GM23338 (cell line): ENCODE measurements at regions not wholly inside any gene's neighbourhood (a gene's known extent, or its start where the extent isn't known, plus 50 kb on each side); places are given as distances from the start of the nearest gene placed in this dataset.
A peak's percentile ranks its signal among the peaks of the same experiment; 100 is the strongest.

Source experiments
- ATAC-seq: fragments of 200-7000 bp; cut with Tn5 transposase; 3 replicates; pipeline ENCODE4 v1.9.1; 2020
- DNase-seq: peaks from one replicate; pipeline ENCODE4 v3.0.0-alpha.2; 2015; ENCODE audit warnings: low spot score
- H2AFZ ChIP-seq: fragments of 200-600 bp; sonication (generic); 2 replicates; pipeline ENCODE4 v1.8.0; 2016; ENCODE audit warnings: antibody characterized with exemption, mild to moderate bottlenecking, moderate library complexity
- H3F3A ChIP-seq: fragments of 200-600 bp; sonication (generic); replicated peaks from 2 replicates; pipeline ENCODE4 v1.8.0; 2017; ENCODE audit warnings: antibody characterized with exemption, mixed run types, low read depth
- H3K27ac ChIP-seq: fragments of 200-600 bp; sonication (generic); 2 replicates; pipeline ENCODE4 v1.6.1; 2016; ENCODE audit warnings: low read depth
- H3K27me3 ChIP-seq: fragments of 200-600 bp; sonication (generic); 2 replicates; pipeline ENCODE4 v1.8.0; 2016; ENCODE audit warnings: mild to moderate bottlenecking, mixed run types, moderate library complexity; ENCODE audit not compliant: insufficient read depth
- H3K36me3 ChIP-seq: fragments of 200-600 bp; sonication (generic); 2 replicates; pipeline ENCODE4 v1.8.0; 2016; ENCODE audit warnings: mild to moderate bottlenecking; ENCODE audit not compliant: insufficient read depth
- H3K4me1 ChIP-seq: fragments of 200-600 bp; sonication (generic); 2 replicates; pipeline ENCODE4 v1.8.0; 2016; ENCODE audit warnings: mild to moderate bottlenecking, moderate library complexity; ENCODE audit not compliant: insufficient read depth
- H3K4me2 ChIP-seq: fragments of 200-600 bp; sonication (generic); 2 replicates; pipeline ENCODE4 v1.7.1; 2017; ENCODE audit warnings: mixed run types
- H3K4me3 ChIP-seq: fragments of 200-600 bp; sonication (generic); 2 replicates; pipeline ENCODE4 v1.6.1; 2016; ENCODE audit warnings: mixed run types
- H3K79me2 ChIP-seq: fragments of 200-600 bp; sonication (generic); replicated peaks from 2 replicates; pipeline ENCODE4 v1.8.0; 2017; ENCODE audit warnings: mild to moderate bottlenecking; ENCODE audit not compliant: insufficient read depth
- H3K9me2 ChIP-seq: fragments of 200-600 bp; sonication (generic); 2 replicates; pipeline ENCODE4 v1.8.0; 2017; ENCODE audit not compliant: insufficient read depth
- H4K20me1 ChIP-seq: fragments of 200-600 bp; sonication (generic); replicated peaks from 2 replicates; pipeline ENCODE4 v1.8.0; 2017; ENCODE audit warnings: mild to moderate bottlenecking; ENCODE audit not compliant: insufficient read depth
- H3K27ac Mint-ChIP-seq: 2 replicates; pipeline ENCODE4 v1.8.0; 2020; ENCODE audit warnings: inconsistent platforms, mild to moderate bottlenecking, moderate library complexity, mixed read lengths
- H3K27me3 Mint-ChIP-seq: 3 replicates; pipeline ENCODE4 v1.8.0; 2022; ENCODE audit warnings: low read depth, mild to moderate bottlenecking, moderate library complexity, mixed read lengths, inconsistent platforms; ENCODE audit not compliant: insufficient read depth, poor library complexity
- H3K36me3 Mint-ChIP-seq: 3 replicates; pipeline ENCODE4 v1.8.0; 2021; ENCODE audit warnings: low read depth, mild to moderate bottlenecking, inconsistent platforms, moderate library complexity, mixed read lengths
- H3K4me1 Mint-ChIP-seq: 3 replicates; pipeline ENCODE4 v1.8.0; 2020; ENCODE audit warnings: mild to moderate bottlenecking, inconsistent platforms, mixed read lengths
- H3K4me3 Mint-ChIP-seq: 3 replicates; pipeline ENCODE4 v1.8.0; 2021; ENCODE audit warnings: moderate library complexity, mild to moderate bottlenecking, inconsistent platforms, mixed read lengths
- H3K9me3 Mint-ChIP-seq: 3 replicates; pipeline ENCODE4 v1.8.0; 2020; ENCODE audit warnings: moderate library complexity, mild to moderate bottlenecking, inconsistent platforms, mixed read lengths
- CREB1 ChIP-seq: fragments of 250-450 bp; sonication (Bioruptor Pico); IDR thresholded peaks from 2 replicates; pipeline ENCODE4 v1.5.0; 2020; ENCODE audit warnings: low read depth, mild to moderate bottlenecking, moderate library complexity
- EZH2 ChIP-seq: fragments of 200-600 bp; sonication (generic); IDR thresholded peaks from one replicate; pipeline ENCODE4 v1.8.0; 2017; ENCODE audit warnings: antibody characterized with exemption, mild to moderate bottlenecking, low read depth; ENCODE audit not compliant: unreplicated experiment
- EZH2phosphoT487 ChIP-seq: fragments of 200-600 bp; sonication (generic); IDR thresholded peaks from one replicate; pipeline ENCODE4 v1.8.1; 2018; ENCODE audit warnings: antibody characterized with exemption; ENCODE audit not compliant: unreplicated experiment
- JUNB ChIP-seq: IDR thresholded peaks from one replicate; pipeline ENCODE4 v1.6.1; 2016; ENCODE audit warnings: antibody characterized with exemption; ENCODE audit not compliant: unreplicated experiment
- NANOG ChIP-seq: IDR thresholded peaks from 2 replicates; pipeline ENCODE4 v1.6.1; 2016; ENCODE audit warnings: antibody characterized with exemption, borderline replicate concordance
- POLR2AphosphoS5 ChIP-seq: IDR thresholded peaks from 2 replicates; pipeline ENCODE4 v1.6.1; 2016; ENCODE audit warnings: antibody characterized with exemption, low read depth
- STAT1 ChIP-seq: IDR thresholded peaks from one replicate; pipeline ENCODE4 v1.6.1; 2016; ENCODE audit warnings: antibody characterized with exemption; ENCODE audit not compliant: unreplicated experiment
- ZNF331 ChIP-seq: fragments of 250-450 bp; sonication (Bioruptor Pico); IDR thresholded peaks from 2 replicates; pipeline ENCODE4 v1.5.0; 2020; ENCODE audit warnings: low read depth, mild to moderate bottlenecking, moderate library complexity
- ZNF462 ChIP-seq: fragments of 250-450 bp; sonication (Bioruptor Pico); IDR thresholded peaks from 2 replicates; pipeline ENCODE4 v1.5.0; 2020; ENCODE audit warnings: mild to moderate bottlenecking, moderate library complexity
- TF ChIP-seq, protein P1 (sequence below), 2 experiments: fragments of 200-600 bp in 1 of 2; sonication (generic) in 1 of 2; conservative IDR thresholded peaks; 2 replicates each; pipeline versions ENCODE4 v1.5.1 to v1.6.1; 2016 to 2017; ENCODE audit warnings: antibody characterized with exemption in 2 of 2, low read depth in 2 of 2, mild to moderate bottlenecking in 2 of 2, moderate library complexity in 1 of 2

GRCh38 chr2:181268174-181268867 is 188.9 kb upstream of the ITGA4 start (continued):
- no peak for TF ChIP-seq ZNF462 (CRISPR knock-in tag)
- no peak for TF ChIP-seq NANOG
- TF ChIP-seq EZH2: no peak
- no peak for TF ChIP-seq JUNB
- no peak for TF ChIP-seq POLR2AphosphoS5
- TF ChIP-seq, protein P1, sequence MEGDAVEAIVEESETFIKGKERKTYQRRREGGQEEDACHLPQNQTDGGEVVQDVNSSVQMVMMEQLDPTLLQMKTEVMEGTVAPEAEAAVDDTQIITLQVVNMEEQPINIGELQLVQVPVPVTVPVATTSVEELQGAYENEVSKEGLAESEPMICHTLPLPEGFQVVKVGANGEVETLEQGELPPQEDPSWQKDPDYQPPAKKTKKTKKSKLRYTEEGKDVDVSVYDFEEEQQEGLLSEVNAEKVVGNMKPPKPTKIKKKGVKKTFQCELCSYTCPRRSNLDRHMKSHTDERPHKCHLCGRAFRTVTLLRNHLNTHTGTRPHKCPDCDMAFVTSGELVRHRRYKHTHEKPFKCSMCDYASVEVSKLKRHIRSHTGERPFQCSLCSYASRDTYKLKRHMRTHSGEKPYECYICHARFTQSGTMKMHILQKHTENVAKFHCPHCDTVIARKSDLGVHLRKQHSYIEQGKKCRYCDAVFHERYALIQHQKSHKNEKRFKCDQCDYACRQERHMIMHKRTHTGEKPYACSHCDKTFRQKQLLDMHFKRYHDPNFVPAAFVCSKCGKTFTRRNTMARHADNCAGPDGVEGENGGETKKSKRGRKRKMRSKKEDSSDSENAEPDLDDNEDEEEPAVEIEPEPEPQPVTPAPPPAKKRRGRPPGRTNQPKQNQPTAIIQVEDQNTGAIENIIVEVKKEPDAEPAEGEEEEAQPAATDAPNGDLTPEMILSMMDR (conservative IDR thresholded peaks at IDR 0.05; ENCODE audit: low read depth in 2 of 2): no peak
- no peak for TF ChIP-seq ZNF331 (CRISPR knock-in tag)
- TF ChIP-seq STAT1: no peak

DNA sequence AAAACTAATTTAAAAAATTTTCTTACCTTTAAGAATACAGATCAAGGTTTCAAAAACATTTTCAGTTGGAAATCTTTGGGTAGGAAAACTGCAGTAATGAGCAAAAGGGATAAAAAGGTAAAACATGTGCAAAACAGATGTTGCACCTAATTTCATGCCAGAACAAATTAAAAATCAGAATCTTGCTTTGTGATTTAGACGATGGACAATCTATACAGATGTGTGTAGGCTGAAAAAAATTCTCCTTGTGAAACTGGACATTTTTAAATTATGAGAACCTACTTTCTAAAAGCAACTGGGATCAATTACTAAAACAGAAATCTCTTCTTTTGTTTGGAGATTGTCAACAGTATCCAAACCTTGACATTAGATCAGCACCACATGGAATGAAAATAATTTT is 183.2 kb upstream of the ITGA4 start:
- Mint-ChIP-seq H3K36me3 (no peaks in the 10 kb centered on the region), H3K4me3 (no peak overlapping the region), H3K4me1 (no peaks in the 10 kb centered on the region), H3K9me3 (no peaks in the 10 kb centered on the region), H3K27ac (no peak overlapping the region), H3K27me3 (peaks cover 3% of the 10 kb centered on the region)
- Histone ChIP-seq H3K27ac (no peak overlapping the region), H3K9me2 (peaks cover 8% of the 10 kb centered on the region), H3K79me2 (no peaks in the 10 kb centered on the region), H3K27me3 (no peaks in the 10 kb centered on the region), H4K20me1 (no peaks in the 10 kb centered on the region), H3K36me3 (no peaks in the 10 kb centered on the region), H3F3A (no peaks in the 10 kb centered on the region), H3K4me1 (no peaks in the 10 kb centered on the region), H3K4me2 (no peak overlapping the region), H3K4me3 (no peak overlapping the region), H2AFZ (peak overlapping the region; percentile 28; the same call in 1 of the 2 replicates)
- ATAC-seq (no peak), DNase-seq (no peak)
- TF ChIP-seq POLR2AphosphoS5 (no peak), ZNF331 (CRISPR knock-in tag) (no peak), STAT1 (no peak), JUNB (no peak), CREB1 (no peak), EZH2phosphoT487 (no peak)
- TF ChIP-seq, protein P1 (conservative IDR thresholded peaks at IDR 0.05; ENCODE audit: low read depth in 2 of 2): no peak
